ENCODE measurements at regions not wholly inside any gene's neighbourhood (a gene's known extent, or its start where the extent isn't known, plus 50 kb on each side); places are given as distances from the start of the nearest gene placed in this dataset.

GRCh38 chr12:20257311-20257710 lies 111.0 kb upstream of the PDE3A start:
- ATAC-seq (ENCODE audit: low read depth) = no peak
- Mint-ChIP-seq H3K27ac (no peak overlapping the region), H3K4me3 (no peak overlapping the region), H3K27me3 (no peaks in the 10 kb centered on the region), H3K9me3 (ENCODE audit: insufficient read depth) (no peaks in the 10 kb centered on the region), H3K4me1 (no peaks in the 10 kb centered on the region)
- no peak overlapping the region for H3K4me3 ChIP-seq (ENCODE audit: control extremely low read depth in 1 of 5, extremely low read depth in 1 of 5, insufficient read depth in 1 of 5, low read depth in 2 of 5, low read length in 4 of 5)
- no peak overlapping the region for H2AFZ ChIP-seq (ENCODE audit: insufficient read depth, low read depth, low read length, poor library complexity, severe bottlenecking)
- H3K79me2 ChIP-seq (ENCODE audit: control insufficient read depth, insufficient read depth, low read length) = no peaks in the 10 kb centered on the region
- TF ChIP-seq CTCF (IDR thresholded peaks at IDR 0.05) (no peak), EZH2 (IDR thresholded peaks at IDR 0.05; ENCODE audit: borderline replicate concordance, insufficient read depth, low read depth, low read length, poor library complexity, severe bottlenecking) (no peak)
- ChIA-PET POLR2A (no interaction called here), CTCF (no interaction called here)
- no peaks in the 10 kb centered on the region for H3K9me3 ChIP-seq (ENCODE audit: control extremely low read depth in 1 of 3, control insufficient read depth in 2 of 3, insufficient read depth in 1 of 3, low read length in 2 of 3)
- no peak overlapping the region for H3K27ac ChIP-seq (ENCODE audit: low read length in 2 of 2)
- no peak overlapping the region for H3K4me2 ChIP-seq (replicated peaks; ENCODE audit: low read depth, low read length, poor library complexity, severe bottlenecking)
- intact Hi-C loops (cut with micrococcal nuclease) = no loop called here
- H3K27me3 ChIP-seq (replicated peaks in 1 of 4; ENCODE audit: control extremely low read depth in 1 of 4, control insufficient read depth in 3 of 4, insufficient read depth in 4 of 4, low read length in 3 of 4) = no peaks in the 10 kb centered on the region
- no peak for DNase-seq
- no peaks in the 10 kb centered on the region for H4K20me1 ChIP-seq (ENCODE audit: control insufficient read depth, insufficient read depth, low read length, poor library complexity, severe bottlenecking)
- no peaks in the 10 kb centered on the region for H3K36me3 ChIP-seq (replicated peaks in 1 of 2; ENCODE audit: control extremely low read depth in 1 of 2, control insufficient read depth in 1 of 2, extremely low read depth in 1 of 2, insufficient read depth in 2 of 2, low read length in 1 of 2)
- no peaks in the 10 kb centered on the region for H3K4me1 ChIP-seq (ENCODE audit: control insufficient read depth in 2 of 2, insufficient read depth in 2 of 2, low read length in 2 of 2)
- no peak overlapping the region for H3K9ac ChIP-seq (ENCODE audit: low read length)

GRCh38 chr12:20259786-20260185 lies 108.6 kb upstream of the PDE3A start:
- Histone ChIP-seq H3K4me2 (replicated peaks; ENCODE audit: low read depth, low read length, poor library complexity, severe bottlenecking) (no peak overlapping the region), H3K27ac (ENCODE audit: low read length in 2 of 2) (no peak overlapping the region), H3K9ac (ENCODE audit: low read length) (no peak overlapping the region), H3K79me2 (ENCODE audit: control insufficient read depth, insufficient read depth, low read length) (no peaks in the 10 kb centered on the region), H2AFZ (ENCODE audit: insufficient read depth, low read depth, low read length, poor library complexity, severe bottlenecking) (no peak overlapping the region), H3K36me3 (replicated peaks in 1 of 2; ENCODE audit: control extremely low read depth in 1 of 2, control insufficient read depth in 1 of 2, extremely low read depth in 1 of 2, insufficient read depth in 2 of 2, low read length in 1 of 2) (no peaks in the 10 kb centered on the region), H3K4me1 (ENCODE audit: control insufficient read depth in 2 of 2, insufficient read depth in 2 of 2, low read length in 2 of 2) (no peaks in the 10 kb centered on the region), H3K9me3 (ENCODE audit: control extremely low read depth in 1 of 3, control insufficient read depth in 2 of 3, insufficient read depth in 1 of 3, low read length in 2 of 3) (no peaks in the 10 kb centered on the region), H4K20me1 (ENCODE audit: control insufficient read depth, insufficient read depth, low read length, poor library complexity, severe bottlenecking) (no peaks in the 10 kb centered on the region), H3K4me3 (ENCODE audit: control extremely low read depth in 1 of 5, extremely low read depth in 1 of 5, insufficient read depth in 1 of 5, low read depth in 2 of 5, low read length in 4 of 5) (no peak overlapping the region), H3K27me3 (replicated peaks in 1 of 4; ENCODE audit: control extremely low read depth in 1 of 4, control insufficient read depth in 3 of 4, insufficient read depth in 4 of 4, low read length in 3 of 4) (no peaks in the 10 kb centered on the region)
- intact Hi-C loops (cut with micrococcal nuclease) = no loop called here
- Mint-ChIP-seq H3K4me3 (no peak overlapping the region), H3K27me3 (no peaks in the 10 kb centered on the region), H3K27ac (no peak overlapping the region), H3K9me3 (ENCODE audit: insufficient read depth) (peaks cover 3% of the 10 kb centered on the region), H3K4me1 (no peaks in the 10 kb centered on the region)
- no peak for DNase-seq
- TF ChIP-seq EZH2 (IDR thresholded peaks at IDR 0.05; ENCODE audit: borderline replicate concordance, insufficient read depth, low read depth, low read length, poor library complexity, severe bottlenecking) (no peak), CTCF (IDR thresholded peaks at IDR 0.05) (no peak)
- ChIA-PET POLR2A (no interaction called here), CTCF (no interaction called here)
- no CpG with 5 or more reads among the region's 2 CpGs for WGBS (ENCODE audit: insufficient coverage)
- ATAC-seq (ENCODE audit: low read depth) = no peak

Data from B cell (primary cell).